ENCODE measurements at regions not wholly inside any gene's neighbourhood (a gene's known extent, or its start where the extent isn't known, plus 50 kb on each side); places are given as distances from the start of the nearest gene placed in this dataset.
"Not testable (repeated sequence)": the region's sequence is repeated elsewhere in the genome, so short reads cannot be mapped to it uniquely, and the experiment has no call there.

GRCh38 chr19:13712767-13713201, 51.5 kb upstream of the MRI1 start:
- H3K4me3 Mint-ChIP-seq, result no peak overlapping the region
- no peaks in the 10 kb centered on the region for H3K36me3 Mint-ChIP-seq (ENCODE audit: low read depth)
- no peak overlapping the region for H3K27ac Mint-ChIP-seq

GRCh38 chr19:13707915-13708314, 56.4 kb upstream of the MRI1 start:
- Mint-ChIP-seq H3K27ac (no peak overlapping the region), H3K36me3 (ENCODE audit: low read depth) (no peaks in the 10 kb centered on the region), H3K4me3 (no peak overlapping the region), H3K4me1 (ENCODE audit: low read depth) (no peaks in the 10 kb centered on the region), H3K9me3 (no peaks in the 10 kb centered on the region), H3K27me3 (ENCODE audit: low read depth) (no peaks in the 10 kb centered on the region)

More at GRCh38 chr19:13712767-13713201, 51.5 kb upstream of the MRI1 start:
- Mint-ChIP-seq H3K27me3 (ENCODE audit: low read depth) (peaks cover 8% of the 10 kb centered on the region), H3K9me3 (peaks cover 8% of the 10 kb centered on the region), H3K4me1 (ENCODE audit: low read depth) (no peaks in the 10 kb centered on the region)

GRCh38 chr19:13705928-13706447, 58.3 kb upstream of the MRI1 start:
- H3K4me3 Mint-ChIP-seq, result no peak overlapping the region
- H3K9me3 Mint-ChIP-seq, result no peaks in the 10 kb centered on the region
- H3K4me1 Mint-ChIP-seq (ENCODE audit: low read depth), result no peaks in the 10 kb centered on the region
- H3K36me3 Mint-ChIP-seq (ENCODE audit: low read depth), result no peaks in the 10 kb centered on the region
- H3K27me3 Mint-ChIP-seq (ENCODE audit: low read depth), result no peaks in the 10 kb centered on the region
- no peak overlapping the region for H3K27ac Mint-ChIP-seq

DNA sequence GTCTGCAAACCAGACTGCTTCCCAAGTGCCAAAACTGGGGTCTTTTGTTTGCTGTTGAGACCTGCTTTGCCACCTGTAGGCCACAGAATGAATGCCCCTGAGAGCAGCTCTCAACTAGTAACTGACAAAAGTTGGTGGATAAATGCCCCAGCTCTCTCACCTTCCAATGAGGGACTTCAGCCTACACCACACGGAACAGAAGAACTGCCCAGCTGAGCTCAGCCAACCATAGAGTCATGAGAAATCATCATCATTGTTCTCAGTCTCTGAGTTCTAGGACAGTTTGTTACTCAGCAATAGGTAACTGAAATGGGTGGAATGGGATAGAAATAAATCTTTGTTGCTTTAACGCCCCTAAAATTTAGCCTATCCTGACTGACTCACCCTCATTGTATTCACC, 59.1 kb upstream of the MRI1 start:
- Mint-ChIP-seq H3K36me3 (ENCODE audit: low read depth) (no peaks in the 10 kb centered on the region), H3K27me3 (ENCODE audit: low read depth) (peaks cover 4% of the 10 kb centered on the region), H3K4me3 (no peak overlapping the region), H3K9me3 (no peaks in the 10 kb centered on the region), H3K4me1 (ENCODE audit: low read depth) (no peaks in the 10 kb centered on the region), H3K27ac (no peak overlapping the region)

DNA sequence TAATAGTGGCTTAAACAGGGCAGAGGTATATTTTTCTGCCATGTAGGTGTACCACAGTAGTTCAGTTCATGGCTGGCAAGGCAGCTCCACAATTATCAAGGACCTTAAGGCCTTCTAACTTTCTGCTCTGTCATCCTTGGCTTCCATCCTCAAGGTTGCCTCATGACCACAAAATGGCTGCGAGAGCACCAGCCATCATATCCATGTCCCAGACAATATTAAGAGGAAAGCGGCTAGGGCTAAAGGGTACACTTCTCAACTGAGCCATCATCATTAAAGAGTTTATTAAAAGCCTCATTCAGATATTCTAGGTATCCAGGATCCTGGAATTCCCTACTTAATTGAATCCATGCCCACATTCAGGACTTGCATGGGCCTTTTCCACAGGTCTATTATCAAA, 62.7 kb upstream of the MRI1 start:
- no peaks in the 10 kb centered on the region for H3K36me3 Mint-ChIP-seq (ENCODE audit: low read depth)
- H3K27ac Mint-ChIP-seq, result no peak overlapping the region
- no peak overlapping the region for H3K4me3 Mint-ChIP-seq
- H3K4me1 Mint-ChIP-seq (ENCODE audit: low read depth), result no peaks in the 10 kb centered on the region
- peaks cover 6% of the 10 kb centered on the region for H3K27me3 Mint-ChIP-seq (ENCODE audit: low read depth)
- H3K9me3 Mint-ChIP-seq, result no peaks in the 10 kb centered on the region

GRCh38 chr19:13700621-13701020, 63.7 kb upstream of the MRI1 start:
- Mint-ChIP-seq H3K27me3 (ENCODE audit: low read depth) (peaks cover 6% of the 10 kb centered on the region), H3K27ac (no peak overlapping the region), H3K36me3 (ENCODE audit: low read depth) (no peaks in the 10 kb centered on the region), H3K4me1 (ENCODE audit: low read depth) (no peaks in the 10 kb centered on the region), H3K9me3 (no peaks in the 10 kb centered on the region), H3K4me3 (no peak overlapping the region)

DNA sequence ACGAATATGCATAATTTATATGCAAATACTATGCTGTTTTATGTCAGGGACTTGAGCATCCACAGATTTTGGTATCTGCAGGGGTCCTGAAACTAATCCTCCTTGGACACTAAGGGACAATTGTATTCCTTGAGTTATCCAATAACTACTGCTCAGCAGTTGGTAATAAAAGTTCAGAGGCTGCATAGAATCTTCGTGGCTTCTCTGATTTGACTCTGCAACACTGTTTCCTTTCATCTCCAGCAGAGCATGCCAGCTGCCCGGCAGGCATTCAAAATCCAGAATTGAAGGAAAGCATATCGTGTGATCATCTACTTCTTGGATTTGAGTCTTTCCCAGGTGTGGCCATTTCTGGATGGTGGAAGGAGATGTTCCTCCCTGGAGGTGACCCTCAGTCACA, 64.5 kb upstream of the MRI1 start:
- no peaks in the 10 kb centered on the region for H3K36me3 Mint-ChIP-seq (ENCODE audit: low read depth)
- no peaks in the 10 kb centered on the region for H3K9me3 Mint-ChIP-seq
- no peak overlapping the region for H3K27ac Mint-ChIP-seq
- H3K4me3 Mint-ChIP-seq, result no peak overlapping the region
- H3K4me1 Mint-ChIP-seq (ENCODE audit: low read depth), result no peaks in the 10 kb centered on the region
- H3K27me3 Mint-ChIP-seq (ENCODE audit: low read depth), result peaks cover 6% of the 10 kb centered on the region

- Mint-ChIP-seq H3K36me3 (ENCODE audit: low read depth) (no peaks in the 10 kb centered on the region), H3K4me1 (ENCODE audit: low read depth) (no peaks in the 10 kb centered on the region), H3K9me3 (no peaks in the 10 kb centered on the region), H3K27ac (no peak overlapping the region), H3K27me3 (ENCODE audit: low read depth) (peaks cover 6% of the 10 kb centered on the region), H3K4me3 (no peak overlapping the region)
Observed at GRCh38 chr19:13696839-13697238, 67.5 kb upstream of the MRI1 start.

DNA sequence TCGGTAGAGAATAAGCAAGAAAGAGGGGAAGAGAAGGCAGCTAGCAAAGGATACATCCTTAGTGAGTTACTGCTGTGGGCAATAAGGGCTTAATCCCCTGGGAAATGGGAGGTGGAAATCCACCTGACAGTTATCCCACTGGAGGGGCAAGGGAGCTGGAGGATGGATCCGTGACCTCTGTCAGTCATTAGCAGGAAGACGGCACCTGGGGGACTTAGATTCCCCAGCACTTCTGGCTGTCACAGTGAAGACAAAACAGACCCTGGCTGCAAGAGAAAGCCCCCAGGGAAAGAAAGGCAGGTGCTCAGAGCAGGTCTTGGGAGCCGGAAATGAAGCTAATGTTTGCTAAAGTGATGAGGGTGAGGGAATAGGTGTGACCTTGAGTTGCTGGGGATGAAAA, 70.4 kb upstream of the MRI1 start:
- Mint-ChIP-seq H3K36me3 (ENCODE audit: low read depth) (no peaks in the 10 kb centered on the region), H3K4me1 (ENCODE audit: low read depth) (no peaks in the 10 kb centered on the region), H3K27ac (no peak overlapping the region), H3K9me3 (no peaks in the 10 kb centered on the region), H3K4me3 (no peak overlapping the region), H3K27me3 (ENCODE audit: low read depth) (no peaks in the 10 kb centered on the region)

GRCh38 chr19:13691569-13692435, 72.5 kb upstream of the MRI1 start:
- Mint-ChIP-seq H3K36me3 (ENCODE audit: low read depth) (no peaks in the 10 kb centered on the region), H3K9me3 (no peaks in the 10 kb centered on the region), H3K27me3 (ENCODE audit: low read depth) (no peaks in the 10 kb centered on the region), H3K4me3 (no peak overlapping the region), H3K4me1 (ENCODE audit: low read depth) (no peaks in the 10 kb centered on the region), H3K27ac (no peak overlapping the region)

- no peaks in the 10 kb centered on the region for H3K27me3 Mint-ChIP-seq (ENCODE audit: low read depth)
- H3K27ac Mint-ChIP-seq, result no peak overlapping the region
- H3K9me3 Mint-ChIP-seq, result no peaks in the 10 kb centered on the region
- H3K4me1 Mint-ChIP-seq (ENCODE audit: low read depth), result no peaks in the 10 kb centered on the region
- H3K36me3 Mint-ChIP-seq (ENCODE audit: low read depth), result no peaks in the 10 kb centered on the region
- H3K4me3 Mint-ChIP-seq, result no peak overlapping the region
Observed at GRCh38 chr19:13689085-13689484, 75.2 kb upstream of the MRI1 start.

DNA sequence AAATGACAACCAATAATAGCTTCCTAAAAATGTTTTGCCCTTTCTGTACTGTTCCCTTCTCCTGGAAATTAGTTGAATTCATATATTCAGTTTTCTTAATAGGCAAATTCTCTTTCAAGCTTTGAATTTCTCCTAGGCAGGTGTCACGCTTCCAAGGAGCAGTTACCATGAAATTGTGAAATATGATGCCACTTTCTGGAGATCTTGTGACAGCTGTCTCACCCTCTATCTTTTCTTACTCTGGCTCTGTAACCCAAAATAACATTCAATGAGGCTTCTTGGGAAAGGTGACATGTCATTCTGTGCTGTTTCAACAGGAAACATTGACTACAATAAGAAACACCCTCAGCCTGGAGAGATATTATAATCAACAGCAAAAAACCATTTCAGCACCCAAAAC, 80.3 kb upstream of the MRI1 start:
- Mint-ChIP-seq H3K9me3 (peaks cover 16% of the 10 kb centered on the region), H3K27ac (no peak overlapping the region), H3K36me3 (ENCODE audit: low read depth) (no peaks in the 10 kb centered on the region), H3K4me1 (ENCODE audit: low read depth) (no peaks in the 10 kb centered on the region), H3K4me3 (no peak overlapping the region), H3K27me3 (ENCODE audit: low read depth) (no peaks in the 10 kb centered on the region)

- H3K36me3 Mint-ChIP-seq (ENCODE audit: low read depth), result no peaks in the 10 kb centered on the region
- no peaks in the 10 kb centered on the region for H3K4me1 Mint-ChIP-seq (ENCODE audit: low read depth)
- peaks cover 26% of the 10 kb centered on the region for H3K9me3 Mint-ChIP-seq
- no peak overlapping the region for H3K27ac Mint-ChIP-seq
- H3K27me3 Mint-ChIP-seq (ENCODE audit: low read depth), result no peaks in the 10 kb centered on the region
- H3K4me3 Mint-ChIP-seq, result no peak overlapping the region
Observed at GRCh38 chr19:13681509-13681908, 82.8 kb upstream of the MRI1 start.

DNA sequence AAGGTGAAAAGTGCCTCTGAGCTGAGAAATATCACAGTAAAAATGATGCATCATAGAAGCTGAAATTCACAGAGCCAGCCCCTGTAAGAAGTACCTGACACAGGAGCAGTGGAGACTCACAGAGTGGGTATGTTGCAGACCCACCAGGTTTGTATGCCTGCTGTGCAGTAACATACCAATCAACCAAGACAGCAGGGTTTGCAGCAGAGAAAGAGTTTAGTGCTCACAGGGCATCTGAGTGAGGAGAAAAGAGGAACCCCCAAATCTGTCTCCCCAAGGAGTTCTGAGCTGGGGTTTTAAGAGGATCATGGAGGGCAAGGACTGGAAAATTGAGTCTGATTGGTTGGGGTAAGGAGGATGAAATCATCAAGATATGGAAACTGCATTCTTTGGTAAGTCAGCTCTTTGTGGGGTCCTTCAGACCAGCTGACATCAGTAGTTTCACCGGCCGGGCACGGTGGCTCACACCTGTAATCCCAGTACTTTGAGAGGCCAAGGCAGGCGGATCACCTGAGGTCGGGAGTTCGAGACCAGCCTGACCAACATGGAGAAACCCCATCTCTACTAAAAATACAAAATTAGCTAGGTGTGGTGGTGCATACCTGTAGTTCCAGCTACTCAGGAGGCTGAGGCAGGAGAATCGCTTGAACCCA, 83.5 kb upstream of the MRI1 start:
- H3K4me1 Mint-ChIP-seq (ENCODE audit: low read depth); H3K36me3 Mint-ChIP-seq (ENCODE audit: low read depth); H3K27me3 Mint-ChIP-seq (ENCODE audit: low read depth); H3K4me3 Mint-ChIP-seq; H3K27ac Mint-ChIP-seq: not testable (repeated sequence)
- peaks cover 26% of the 10 kb centered on the region for H3K9me3 Mint-ChIP-seq

DNA sequence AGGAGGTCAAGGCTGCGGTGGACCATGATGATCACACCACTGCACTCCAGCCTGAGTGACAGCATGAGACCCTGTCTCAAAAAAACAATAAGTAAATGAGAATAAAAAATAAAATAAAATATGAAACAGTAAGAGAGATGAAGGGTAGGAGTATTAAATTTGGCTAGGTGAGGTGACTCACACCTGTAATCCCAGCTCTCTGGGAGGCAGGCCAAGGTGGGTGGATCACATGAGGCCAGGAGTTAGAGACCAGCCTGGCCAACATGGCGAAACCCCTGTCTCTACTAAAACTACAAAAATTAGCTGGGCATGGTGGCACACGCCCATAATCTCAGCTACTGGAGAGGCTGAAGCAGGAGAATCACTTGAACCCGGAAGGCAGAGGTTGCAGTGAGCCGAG, 87.4 kb upstream of the MRI1 start:
- not testable (repeated sequence) for H3K4me1 Mint-ChIP-seq (ENCODE audit: low read depth)
- peaks cover 39% of the 10 kb centered on the region for H3K9me3 Mint-ChIP-seq

More for the DNA sequence above, 87.4 kb upstream of the MRI1 start:
- H3K27me3 Mint-ChIP-seq (ENCODE audit: low read depth); H3K4me3 Mint-ChIP-seq; H3K36me3 Mint-ChIP-seq (ENCODE audit: low read depth); H3K27ac Mint-ChIP-seq: not testable (repeated sequence)

All from T-helper 1 cell treated with Interleukin-12 subunit alpha and Interleukin-12 subunit beta and Interleukin-4 antibody, amounts not matched to agents 30 μg/mL and 1 μg/mL, for 36 hours (primary cell).